RWPE2 (cell line): ENCODE measurements at regions not wholly inside any gene's neighbourhood (a gene's known extent, or its start where the extent isn't known, plus 50 kb on each side); places are given as distances from the start of the nearest gene placed in this dataset.

Experiments
- ATAC-seq: fragments of 200-7000 bp; cut with Tn5 transposase; 3 replicates; pipeline ENCODE4 v1.9.1; 2021; ENCODE audit warnings: low read depth
- DNase-seq: peaks from one replicate; pipeline ENCODE4 v3.0.0-alpha.2; 2020; ENCODE audit warnings: low spot score
- H3K27ac ChIP-seq: fragments of 450-650 bp; 2 replicates; pipeline ENCODE4 v1.5.1; 2017; ENCODE audit warnings: mild to moderate bottlenecking; ENCODE audit not compliant: poor library complexity, severe bottlenecking
- H3K27me3 ChIP-seq: fragments of 250-450 bp; sonication (Bioruptor Pico); 2 replicates; pipeline ENCODE4 v1.5.1; 2021; ENCODE audit warnings: mild to moderate bottlenecking, moderate library complexity; ENCODE audit not compliant: insufficient read depth, poor library complexity, severe bottlenecking
- H3K36me3 ChIP-seq: fragments of 250-450 bp; sonication (Bioruptor Pico); 2 replicates; pipeline ENCODE4 v1.5.1; 2020; ENCODE audit warnings: low read depth, mild to moderate bottlenecking, moderate library complexity
- H3K4me1 ChIP-seq: fragments of 250-450 bp; sonication (Bioruptor Pico); 2 replicates; pipeline ENCODE4 v1.5.1; 2021; ENCODE audit warnings: mild to moderate bottlenecking, moderate library complexity; ENCODE audit not compliant: insufficient read depth, poor library complexity, severe bottlenecking
- H3K4me3 ChIP-seq: fragments of 250-450 bp; sonication (Bioruptor Pico); 2 replicates; pipeline ENCODE4 v1.5.1; 2021; ENCODE audit warnings: mild to moderate bottlenecking, moderate library complexity; ENCODE audit not compliant: severe bottlenecking
- H3K9me3 ChIP-seq: fragments of 250-450 bp; sonication (Bioruptor Pico); 2 replicates; pipeline ENCODE4 v1.5.1; 2021; ENCODE audit warnings: mild to moderate bottlenecking, moderate library complexity; ENCODE audit not compliant: severe bottlenecking
- CTCF ChIP-seq: fragments of 450-650 bp; IDR thresholded peaks from one replicate; pipeline ENCODE4 v1.5.1; 2017; ENCODE audit warnings: mild to moderate bottlenecking, moderate library complexity; ENCODE audit not compliant: poor library complexity, severe bottlenecking

GRCh38 chr16:87234601-87235000 lies 82.6 kb downstream of the C16orf95 start:
- ATAC-seq (no peak), DNase-seq (no peak)
- peaks cover 3% of the 10 kb centered on the region for H3K9me3 ChIP-seq
- no peak overlapping the region for H3K4me3 ChIP-seq
- H3K4me1 ChIP-seq: peaks cover 22% of the 10 kb centered on the region
- no peak for TF ChIP-seq CTCF
- no peaks in the 10 kb centered on the region for H3K36me3 ChIP-seq
- H3K27me3 ChIP-seq: no peaks in the 10 kb centered on the region
- H3K27ac ChIP-seq: no peak overlapping the region

- ATAC-seq: no peak
- Histone ChIP-seq H3K9me3 (peaks cover 3% of the 10 kb centered on the region), H3K27ac (no peak overlapping the region), H3K36me3 (no peaks in the 10 kb centered on the region), H3K4me1 (peaks cover 36% of the 10 kb centered on the region), H3K4me3 (no peak overlapping the region), H3K27me3 (no peaks in the 10 kb centered on the region)
- DNase-seq: no peak
- TF ChIP-seq CTCF: no peak
These were observed 81.2 kb downstream of the C16orf95 start for GRCh38 chr16:87235810-87236515.

DNA sequence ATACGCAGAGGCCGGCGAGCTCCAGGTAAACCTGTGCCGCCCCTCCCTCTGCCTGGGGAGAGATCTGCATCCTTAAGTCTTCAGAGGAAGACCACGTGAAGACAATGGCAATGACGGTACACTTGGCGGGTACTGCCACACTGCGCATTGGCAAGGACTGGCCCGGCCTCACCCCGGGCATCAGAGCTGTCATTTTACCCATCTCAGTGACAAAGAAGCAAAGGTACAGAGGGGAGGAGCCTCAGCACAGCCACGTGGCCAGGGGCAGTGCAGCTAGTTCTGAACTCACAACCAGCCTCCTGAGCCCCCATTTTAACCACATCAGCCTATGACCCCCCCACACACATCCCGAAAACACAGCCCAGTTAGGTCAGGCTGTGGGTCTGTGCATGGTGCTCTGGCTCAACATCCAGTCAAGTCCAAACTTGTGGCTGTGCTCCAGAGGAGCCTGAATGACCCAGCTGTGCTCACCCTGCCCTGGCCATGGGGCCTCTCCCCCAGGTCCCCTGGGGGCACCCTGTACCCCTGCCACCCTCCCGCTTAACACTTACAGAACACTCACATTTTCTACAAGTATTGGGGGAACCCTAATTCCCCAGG lies 80.6 kb downstream of the C16orf95 start:
- Histone ChIP-seq H3K4me3 (no peak overlapping the region), H3K36me3 (no peaks in the 10 kb centered on the region), H3K9me3 (peaks cover 3% of the 10 kb centered on the region), H3K27ac (peak overlapping the region; percentile 96), H3K4me1 (peaks cover 40% of the 10 kb centered on the region), H3K27me3 (no peaks in the 10 kb centered on the region)
- no peak for TF ChIP-seq CTCF
- DNase-seq (no peak), ATAC-seq (no peak)

DNA sequence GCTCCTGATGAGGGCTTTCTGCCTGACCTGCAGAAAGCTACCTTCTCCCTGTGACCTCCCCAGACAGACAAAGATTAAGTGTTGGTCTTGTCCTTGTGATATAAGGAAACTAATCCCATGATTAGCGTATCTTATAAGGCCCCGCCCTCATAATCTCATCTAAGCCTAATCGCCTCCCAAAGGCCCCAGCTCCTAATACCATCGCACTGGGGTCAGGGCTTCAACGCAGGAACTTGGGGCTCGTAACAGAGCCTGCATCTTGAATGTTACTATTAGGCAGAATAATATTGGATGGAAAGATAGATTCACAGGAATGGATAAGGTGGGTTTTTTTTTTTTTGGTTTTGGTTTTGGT lies 78.9 kb downstream of the C16orf95 start:
- Histone ChIP-seq H3K36me3 (no peaks in the 10 kb centered on the region), H3K4me1 (peaks cover 40% of the 10 kb centered on the region), H3K27ac (peak overlapping the region; percentile 96), H3K9me3 (no peaks in the 10 kb centered on the region), H3K27me3 (no peaks in the 10 kb centered on the region), H3K4me3 (no peak overlapping the region)
- DNase-seq (peak; percentile 11), ATAC-seq (no peak)
- no peak for TF ChIP-seq CTCF

- H3K4me3 ChIP-seq: no peak overlapping the region
- ATAC-seq: no peak
- no peak for TF ChIP-seq CTCF
- peaks cover 40% of the 10 kb centered on the region for H3K4me1 ChIP-seq
- H3K36me3 ChIP-seq: no peaks in the 10 kb centered on the region
- H3K27me3 ChIP-seq: no peaks in the 10 kb centered on the region
- no peak for DNase-seq
- H3K27ac ChIP-seq: peak overlapping the region; percentile 96
- H3K9me3 ChIP-seq: no peaks in the 10 kb centered on the region
These were observed 77.6 kb downstream of the C16orf95 start for GRCh38 chr16:87239545-87239944.
